ENCODE measurements at regions not wholly inside any gene's neighbourhood (a gene's known extent, or its start where the extent isn't known, plus 50 kb on each side); places are given as distances from the start of the nearest gene placed in this dataset.

DNA sequence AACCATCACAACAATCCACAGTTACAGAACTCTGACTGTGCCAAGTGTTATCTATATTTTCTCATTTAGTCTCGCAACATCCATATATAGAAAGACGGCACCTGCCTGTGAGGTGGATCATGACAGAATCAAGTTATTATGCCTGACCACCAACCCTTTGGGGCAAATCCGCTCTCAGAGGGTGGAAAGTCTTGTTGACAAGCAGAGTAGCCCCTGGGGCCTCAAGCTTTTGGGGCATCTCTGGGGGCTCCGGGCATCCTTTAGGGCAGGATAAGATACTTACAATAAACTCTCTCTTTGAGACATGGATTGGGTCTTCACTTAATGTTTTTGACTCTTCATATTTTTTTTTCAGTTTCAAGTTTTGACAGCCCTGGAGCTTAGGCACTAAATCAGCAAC, 150.5 kb upstream of the NAV2 start:
- no peak for ATAC-seq
- 92 to 100% methylated on average over 2 of the region's 4 CpGs for WGBS, 2 donors (ENCODE audit: low coverage in 1 of 2)
- Histone ChIP-seq H3K27ac (no peak overlapping the region), H3K4me3 (no peak overlapping the region), H3K9me3 (no peaks in the 10 kb centered on the region), H3K27me3 (no peaks in the 10 kb centered on the region), H3K4me1 (peaks cover 0 to 43% (median 4%) of the 10 kb centered on the region in 3 donors), H3K36me3 (no peaks in the 10 kb centered on the region)
- TF ChIP-seq POLR2A (IDR thresholded peaks at IDR 0.05) = no peak
- no peak for TF ChIP-seq POLR2AphosphoS5 (IDR thresholded peaks at IDR 0.05)
- TF ChIP-seq, protein P1, sequence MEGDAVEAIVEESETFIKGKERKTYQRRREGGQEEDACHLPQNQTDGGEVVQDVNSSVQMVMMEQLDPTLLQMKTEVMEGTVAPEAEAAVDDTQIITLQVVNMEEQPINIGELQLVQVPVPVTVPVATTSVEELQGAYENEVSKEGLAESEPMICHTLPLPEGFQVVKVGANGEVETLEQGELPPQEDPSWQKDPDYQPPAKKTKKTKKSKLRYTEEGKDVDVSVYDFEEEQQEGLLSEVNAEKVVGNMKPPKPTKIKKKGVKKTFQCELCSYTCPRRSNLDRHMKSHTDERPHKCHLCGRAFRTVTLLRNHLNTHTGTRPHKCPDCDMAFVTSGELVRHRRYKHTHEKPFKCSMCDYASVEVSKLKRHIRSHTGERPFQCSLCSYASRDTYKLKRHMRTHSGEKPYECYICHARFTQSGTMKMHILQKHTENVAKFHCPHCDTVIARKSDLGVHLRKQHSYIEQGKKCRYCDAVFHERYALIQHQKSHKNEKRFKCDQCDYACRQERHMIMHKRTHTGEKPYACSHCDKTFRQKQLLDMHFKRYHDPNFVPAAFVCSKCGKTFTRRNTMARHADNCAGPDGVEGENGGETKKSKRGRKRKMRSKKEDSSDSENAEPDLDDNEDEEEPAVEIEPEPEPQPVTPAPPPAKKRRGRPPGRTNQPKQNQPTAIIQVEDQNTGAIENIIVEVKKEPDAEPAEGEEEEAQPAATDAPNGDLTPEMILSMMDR (IDR thresholded peaks at IDR 0.05) = no peak

DNA sequence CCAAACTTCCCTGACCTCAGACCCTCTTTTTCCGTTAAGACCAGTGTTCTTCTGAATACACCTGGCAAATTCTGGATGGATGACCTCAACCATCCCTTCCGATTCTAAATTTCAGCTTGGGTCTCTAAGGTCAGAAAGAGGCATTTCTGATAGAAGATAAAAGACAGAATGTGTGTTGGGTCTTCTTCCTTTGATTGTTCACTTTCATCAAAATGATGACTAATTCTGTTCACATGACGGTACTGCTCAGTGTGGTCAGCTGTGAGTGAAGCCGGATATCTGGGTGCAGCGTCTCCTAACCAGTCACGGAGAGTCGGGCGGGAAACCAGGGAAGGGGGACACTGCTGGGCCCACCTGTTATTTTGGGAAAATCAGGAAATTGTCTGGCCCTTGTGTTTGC, 151.6 kb upstream of the NAV2 start:
- Histone ChIP-seq H3K4me1 (peaks cover 0 to 32% (median 4%) of the 10 kb centered on the region in 3 donors), H3K9me3 (no peaks in the 10 kb centered on the region), H3K36me3 (no peaks in the 10 kb centered on the region), H3K4me3 (no peak overlapping the region), H3K27me3 (no peaks in the 10 kb centered on the region), H3K27ac (no peak overlapping the region)
- WGBS, 2 donors (ENCODE audit: low coverage in 1 of 2) = 82 to 83% methylated on average over 7 of the region's 8 CpGs
- no peak for ATAC-seq
- no peak for TF ChIP-seq POLR2A (IDR thresholded peaks at IDR 0.05)
- TF ChIP-seq EP300 (IDR thresholded peaks at IDR 0.05) = no peak
- no peak for TF ChIP-seq POLR2AphosphoS5 (IDR thresholded peaks at IDR 0.05)
- TF ChIP-seq, protein P1 (IDR thresholded peaks at IDR 0.05) = no peak

DNA sequence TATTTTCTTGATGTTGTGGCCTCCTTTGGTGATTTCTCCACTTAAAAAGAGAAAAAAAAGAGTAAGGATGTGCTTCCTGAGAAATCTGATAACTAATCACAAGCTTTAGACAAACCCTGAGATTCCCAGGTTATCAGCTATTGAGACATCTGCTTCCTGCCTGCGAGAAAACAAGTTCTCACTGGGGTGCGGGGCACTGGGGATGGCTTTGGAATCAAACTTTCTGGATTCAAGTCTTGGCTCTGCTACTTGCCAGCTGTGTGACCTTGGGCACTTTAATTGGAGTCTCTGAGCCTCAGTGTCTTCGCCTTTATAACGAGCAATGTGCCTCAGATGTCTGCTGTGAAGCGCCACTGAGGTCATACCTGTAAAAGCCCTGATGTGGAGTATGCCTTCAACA, 152.5 kb upstream of the NAV2 start:
- 87% methylated on average over 5 of the region's 5 CpGs; no CpG with 5 or more reads in 1 of the 2 donors for WGBS, 2 donors (ENCODE audit: low coverage in 1 of 2)
- Histone ChIP-seq H3K27ac (no peak overlapping the region), H3K4me1 (peaks cover 0 to 25% (median 4%) of the 10 kb centered on the region in 3 donors), H3K9me3 (no peaks in the 10 kb centered on the region), H3K27me3 (no peaks in the 10 kb centered on the region), H3K36me3 (no peaks in the 10 kb centered on the region), H3K4me3 (no peak overlapping the region)
- no peak for TF ChIP-seq POLR2AphosphoS5 (IDR thresholded peaks at IDR 0.05)
- no peak for TF ChIP-seq POLR2A (IDR thresholded peaks at IDR 0.05)
- TF ChIP-seq EP300 (IDR thresholded peaks at IDR 0.05) = no peak
- no peak for ATAC-seq

DNA sequence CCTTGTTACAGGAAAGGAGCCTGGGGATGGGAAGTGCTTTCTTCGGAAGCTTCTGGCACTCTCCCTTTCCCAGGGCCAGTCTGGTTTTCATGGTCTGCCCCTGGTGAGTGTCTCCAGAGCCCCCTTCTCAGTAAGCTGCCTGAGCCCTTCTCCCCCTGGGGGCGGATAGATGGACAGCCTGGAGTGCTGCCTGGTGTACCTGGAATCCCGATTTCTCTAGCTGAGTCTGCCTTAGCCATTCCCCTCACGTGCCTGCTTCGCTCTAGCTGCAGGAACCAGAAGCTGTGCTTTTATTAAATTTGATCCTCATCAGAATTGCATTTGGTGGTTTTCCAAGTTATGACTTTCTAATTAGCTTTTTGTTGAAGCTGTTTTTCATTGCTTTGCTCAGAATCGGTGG, 152.9 kb upstream of the NAV2 start:
- TF ChIP-seq POLR2AphosphoS5 (IDR thresholded peaks at IDR 0.05) = no peak
- TF ChIP-seq, protein P1 (IDR thresholded peaks at IDR 0.05) = no peak
- no peak for TF ChIP-seq EP300 (IDR thresholded peaks at IDR 0.05)
- no peak for TF ChIP-seq POLR2A (IDR thresholded peaks at IDR 0.05)

DNA sequence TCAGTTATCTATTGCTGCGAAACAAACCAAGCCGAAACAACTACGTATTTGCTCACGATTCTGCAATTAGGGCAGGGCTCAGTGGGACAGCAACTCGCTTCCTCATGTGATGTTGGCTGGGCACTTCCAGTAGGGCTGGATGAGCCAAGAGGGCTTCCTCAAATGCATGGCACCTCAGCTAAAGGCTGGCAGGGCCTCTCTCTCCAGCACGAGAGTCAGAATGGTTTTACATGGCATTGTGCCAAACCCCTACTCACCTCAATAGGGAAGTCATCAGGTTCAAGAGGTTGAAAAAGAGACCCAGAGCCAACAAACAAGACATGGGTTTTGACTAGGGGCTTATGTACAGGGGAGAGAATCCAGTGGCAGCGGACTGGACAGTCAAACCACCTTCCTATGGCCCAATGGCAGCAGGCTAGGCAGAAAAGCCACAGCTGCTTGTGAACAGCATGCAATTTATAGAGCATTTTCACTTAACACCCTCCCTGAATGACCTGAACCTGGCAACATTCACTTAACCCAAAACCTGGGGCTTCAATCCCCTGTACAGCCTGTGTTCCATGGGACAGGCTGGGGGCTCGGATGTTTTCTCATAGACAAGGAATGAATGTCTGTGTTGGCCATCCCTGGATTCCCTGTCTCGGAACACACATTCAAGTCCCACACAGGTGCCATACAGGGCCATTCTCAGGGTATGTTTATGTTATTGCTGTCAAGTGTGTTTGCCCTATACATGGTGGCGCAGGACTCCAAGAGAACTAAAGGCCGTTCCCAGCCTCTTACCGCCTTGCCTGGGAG, 154.2 kb upstream of the NAV2 start:
- H3K4me3 ChIP-seq = no peak overlapping the region
- H3K36me3 ChIP-seq = no peaks in the 10 kb centered on the region
- no peaks in the 10 kb centered on the region for H3K9me3 ChIP-seq
- no peaks in the 10 kb centered on the region for H3K27me3 ChIP-seq
- H3K27ac ChIP-seq = no peak overlapping the region
- ATAC-seq = no peak
- WGBS, 2 donors (ENCODE audit: low coverage in 1 of 2) = 83 to 91% methylated on average over 3 to 6 of the region's 12 CpGs
- TF ChIP-seq EP300 (IDR thresholded peaks at IDR 0.05) (no peak), POLR2A (IDR thresholded peaks at IDR 0.05) (no peak), POLR2AphosphoS5 (IDR thresholded peaks at IDR 0.05) (no peak)
- TF ChIP-seq, protein P1 (IDR thresholded peaks at IDR 0.05) = no peak
- H3K4me1 ChIP-seq = peaks cover 0 to 15% (median 0%) of the 10 kb centered on the region in 3 donors

More for the DNA sequence above, 152.9 kb upstream of the NAV2 start:
- Histone ChIP-seq H3K27ac (no peak overlapping the region), H3K4me3 (no peak overlapping the region), H3K36me3 (no peaks in the 10 kb centered on the region), H3K4me1 (peaks cover 0 to 21% (median 4%) of the 10 kb centered on the region in 3 donors), H3K27me3 (no peaks in the 10 kb centered on the region), H3K9me3 (no peaks in the 10 kb centered on the region)
- no peak for ATAC-seq
- WGBS, 2 donors (ENCODE audit: low coverage in 1 of 2) = 71 to 81% methylated on average over 1 to 6 of the region's 6 CpGs

Measured in gastroesophageal sphincter (tissue), 4 donors.